Vagina (tissue), 2 donors: ENCODE measurements at regions not wholly inside any gene's neighbourhood (a gene's known extent, or its start where the extent isn't known, plus 50 kb on each side); places are given as distances from the start of the nearest gene placed in this dataset.

ENCODE experiments used
- CTCF ChIP-seq, 3 experiments: fragments of 450-650 bp in 2 of 3; fragments of 200-600 bp in 1 of 3; sonication (generic) in 1 of 3; IDR thresholded peaks; one replicate each; pipeline ENCODE4 v1.5.1; 2017 to 2019; ENCODE audit warnings: antibody characterized with exemption in 3 of 3, mild to moderate bottlenecking in 2 of 3, moderate library complexity in 2 of 3
- POLR2A ChIP-seq, 2 donors: fragments of 450-650 bp; IDR thresholded peaks; one replicate each; pipeline ENCODE4 v1.6.1; 2017; ENCODE audit warnings: antibody characterized with exemption in 2 of 2, mild to moderate bottlenecking in 2 of 2, moderate library complexity in 2 of 2

- TF ChIP-seq CTCF (IDR thresholded peaks at IDR 0.05): no peak
- no peak for TF ChIP-seq POLR2A (IDR thresholded peaks at IDR 0.05)
Measured at GRCh38 chr4:35358001-35358584, 886.2 kb downstream of the ARAP2 start.
